ENCODE measurements at regions not wholly inside any gene's neighbourhood (a gene's known extent, or its start where the extent isn't known, plus 50 kb on each side); places are given as distances from the start of the nearest gene placed in this dataset.
A peak's percentile ranks its signal among the peaks of the same experiment; 100 is the strongest.
"Not testable (repeated sequence)": the region's sequence is repeated elsewhere in the genome, so short reads cannot be mapped to it uniquely, and the experiment has no call there.

DNA sequence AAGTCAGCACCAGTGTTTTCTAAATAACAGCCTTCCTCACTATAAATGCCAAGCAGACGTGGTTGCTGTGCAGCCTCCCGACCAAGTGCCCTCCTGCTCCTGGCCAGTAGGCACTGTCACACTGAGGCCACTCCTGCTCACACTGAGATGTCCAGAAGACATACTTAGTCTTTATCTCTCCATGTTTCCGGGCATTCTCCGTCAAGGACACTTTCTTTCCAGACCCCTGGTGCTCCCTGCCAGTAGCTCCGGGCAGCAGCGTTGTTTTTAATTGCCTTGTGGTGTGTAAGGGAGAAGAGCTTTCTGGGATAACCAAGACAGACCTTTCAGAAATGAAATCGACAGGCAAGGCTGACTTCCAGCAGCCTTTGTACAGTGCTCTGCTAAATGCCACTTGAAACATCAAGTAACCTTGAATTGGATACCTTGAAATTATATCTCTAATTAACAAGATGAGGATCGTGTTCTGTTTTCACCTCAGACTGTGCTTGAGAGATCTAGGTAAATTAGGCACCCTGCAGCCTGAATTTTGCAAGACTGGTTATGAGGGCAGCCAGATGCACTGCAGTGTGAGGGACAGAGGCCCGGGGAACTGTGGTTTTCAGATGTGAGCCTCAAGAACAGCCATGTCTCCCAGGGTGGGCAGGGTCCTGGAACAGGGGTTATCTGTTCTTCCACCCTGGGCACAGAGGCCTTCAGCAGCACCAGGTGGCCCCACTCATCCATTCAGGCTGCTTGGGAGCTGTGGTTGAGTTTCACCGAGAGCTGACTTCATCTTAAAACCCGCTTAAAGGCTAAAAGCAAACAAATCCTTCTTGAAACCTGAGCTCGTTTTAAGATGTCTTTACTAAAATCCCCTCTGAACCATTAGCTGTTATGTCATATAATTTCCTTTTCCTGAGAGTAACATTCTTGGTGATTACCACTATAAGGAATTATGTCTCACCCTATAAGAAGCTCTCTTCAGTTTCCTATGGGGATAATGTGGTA lies 105.5 kb upstream of the IL12A start:
- no peak for FAIRE-seq
- DNase-seq (ENCODE audit: low spot score) = no peak

DNA sequence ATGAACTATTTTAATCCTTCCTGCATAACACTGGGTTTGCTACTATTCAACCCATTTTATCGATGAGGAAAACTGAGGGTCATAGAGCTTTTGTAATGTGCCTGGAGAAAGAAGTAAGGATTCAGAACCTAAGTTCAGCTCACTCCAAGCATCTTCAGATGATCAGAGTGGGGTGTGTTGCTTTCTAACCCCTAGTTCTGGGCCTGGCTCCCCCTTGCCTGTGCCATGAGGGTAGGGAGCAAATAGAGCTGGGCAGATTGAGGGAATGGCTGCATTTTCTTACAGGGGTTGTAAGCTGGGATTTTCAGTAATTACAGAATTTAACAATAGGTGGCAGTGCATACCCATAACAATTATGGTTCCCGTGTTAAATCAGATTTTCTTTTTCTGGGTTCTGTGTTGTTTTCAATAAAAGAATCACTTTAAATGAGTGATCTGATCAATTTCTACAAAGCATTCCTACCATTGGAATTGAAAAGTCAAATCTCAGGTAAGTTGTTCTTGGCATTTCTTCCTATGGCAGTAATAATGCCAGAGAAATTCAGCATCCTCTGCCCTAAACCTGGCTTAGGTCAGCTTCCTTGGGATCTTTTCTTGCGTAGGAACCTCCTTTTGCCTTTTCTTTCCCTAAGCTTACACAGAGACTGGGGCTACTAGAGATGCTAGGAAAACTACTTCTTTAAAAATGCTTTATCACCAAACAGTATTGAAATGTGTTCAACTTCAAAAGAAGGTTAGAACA lies 103.8 kb upstream of the IL12A start:
- FAIRE-seq (no peak), DNase-seq (ENCODE audit: low spot score) (peak; percentile 33)

DNA sequence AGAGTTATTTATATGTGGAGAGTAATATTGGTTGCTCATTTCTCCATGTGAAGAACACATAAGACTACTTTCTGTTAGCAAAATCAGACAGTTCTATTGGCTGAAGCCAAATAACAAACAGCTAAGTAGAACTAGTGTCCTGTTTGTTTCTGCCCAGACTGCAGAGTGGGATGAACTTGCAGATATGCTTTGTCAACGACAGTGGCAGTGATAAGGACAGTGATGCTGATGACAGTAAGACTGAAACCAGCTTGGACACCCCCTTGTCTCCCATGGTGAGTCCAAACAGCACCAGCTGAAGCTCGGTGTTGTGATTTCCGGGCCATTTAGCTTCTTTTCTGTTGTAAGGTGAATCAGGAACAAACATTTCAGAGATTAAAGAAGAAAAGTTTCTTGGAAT lies 102.6 kb upstream of the IL12A start:
- DNase-seq (ENCODE audit: low spot score) (no peak), FAIRE-seq (no peak)

- not testable (repeated sequence) for FAIRE-seq; DNase-seq (ENCODE audit: low spot score)
Measured at GRCh38 chr3:159886530-159886929, 102.1 kb upstream of the IL12A start.

GRCh38 chr3:159887168-159887567 lies 101.5 kb upstream of the IL12A start:
- DNase-seq (ENCODE audit: low spot score) = no peak
- no peak for FAIRE-seq

- FAIRE-seq = no peak
Measured at GRCh38 chr3:159887911-159888310, 100.7 kb upstream of the IL12A start.

GRCh38 chr3:159892171-159892795 lies 96.4 kb upstream of the IL12A start:
- FAIRE-seq = no peak
- no peak for DNase-seq (ENCODE audit: low spot score)

More at GRCh38 chr3:159887911-159888310, 100.7 kb upstream of the IL12A start:
- no peak for DNase-seq (ENCODE audit: low spot score)

DNA sequence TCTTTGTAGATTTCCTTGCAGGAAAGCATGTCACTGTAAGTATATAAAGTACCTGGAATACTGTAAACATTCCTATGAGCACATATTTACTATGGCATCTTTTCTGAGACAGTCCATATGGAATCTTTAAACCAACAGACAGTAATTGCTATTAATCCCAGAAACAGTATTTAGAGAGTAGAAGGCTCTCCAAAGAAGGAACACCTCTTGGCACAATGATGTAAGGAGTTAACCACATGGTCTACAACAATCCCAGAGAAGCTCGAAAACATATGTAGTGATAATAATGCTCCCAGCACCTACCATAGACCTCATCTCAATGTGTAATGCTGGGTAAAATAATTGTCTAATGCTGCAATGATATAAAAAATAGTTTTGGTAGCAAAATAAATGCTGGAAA lies 95.8 kb upstream of the IL12A start:
- FAIRE-seq = no peak
- DNase-seq (ENCODE audit: low spot score) = no peak

GRCh38 chr3:159894386-159894785 lies 94.2 kb upstream of the IL12A start:
- no peak for DNase-seq (ENCODE audit: low spot score)
- no peak for FAIRE-seq

GRCh38 chr3:159895430-159895829 lies 93.2 kb upstream of the IL12A start:
- DNase-seq (ENCODE audit: low spot score) (no peak), FAIRE-seq (no peak)

DNA sequence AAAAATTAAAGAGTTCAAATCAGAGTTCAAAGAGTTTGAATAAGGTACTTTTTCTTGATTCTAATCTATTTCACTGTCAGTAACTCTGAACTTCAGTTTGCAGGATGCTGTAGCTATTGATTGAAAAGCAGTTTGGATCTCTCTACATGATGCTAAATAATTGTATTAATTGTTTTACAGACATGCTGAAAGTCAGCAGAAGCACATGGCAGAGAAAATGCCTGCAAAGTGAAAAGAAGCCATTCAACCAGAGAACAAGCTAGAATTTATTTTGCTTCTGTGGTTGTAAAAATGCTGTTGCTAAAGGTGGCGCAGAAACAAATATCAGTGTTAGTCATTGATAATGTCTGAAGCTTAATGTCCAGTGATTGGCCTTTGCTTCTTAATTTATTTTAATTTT lies 92.1 kb upstream of the IL12A start:
- DNase-seq (ENCODE audit: low spot score) = no peak
- no peak for FAIRE-seq

DNA sequence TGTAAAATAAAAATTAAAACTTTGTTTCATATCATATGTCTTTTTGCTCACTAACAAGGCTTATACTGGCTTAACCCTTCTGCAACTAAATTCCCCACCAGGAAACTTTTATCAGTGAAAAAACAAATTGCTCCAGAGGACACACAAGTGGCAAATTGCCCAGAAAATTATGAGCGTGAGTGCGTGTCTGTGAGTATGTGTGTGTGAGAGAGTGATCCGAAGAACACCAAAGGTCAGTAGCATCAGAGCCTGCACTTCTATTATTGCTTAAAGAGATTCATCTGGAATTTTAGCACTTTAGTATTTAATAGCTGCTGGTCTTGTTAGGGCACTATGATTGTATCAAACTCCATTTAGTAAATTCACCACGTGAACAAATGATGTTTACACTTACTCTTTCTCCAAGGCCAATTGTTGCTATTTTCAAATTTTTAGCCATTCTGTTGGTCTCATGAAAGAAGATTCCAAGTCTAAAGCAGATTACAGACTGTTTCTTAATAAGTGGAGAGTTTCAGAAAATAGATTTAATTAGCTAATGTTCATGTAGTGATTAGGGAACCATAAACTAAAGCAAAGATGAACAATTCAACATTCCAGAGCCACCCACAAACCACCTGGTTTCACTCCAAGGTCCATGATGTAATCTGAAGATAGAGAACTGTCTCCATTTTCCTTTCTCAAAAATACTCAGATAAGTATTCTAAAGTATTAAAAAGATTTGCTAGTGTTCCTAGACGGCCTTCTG lies 91.1 kb upstream of the IL12A start:
- DNase-seq (ENCODE audit: low spot score) (no peak), FAIRE-seq (no peak)

DNA sequence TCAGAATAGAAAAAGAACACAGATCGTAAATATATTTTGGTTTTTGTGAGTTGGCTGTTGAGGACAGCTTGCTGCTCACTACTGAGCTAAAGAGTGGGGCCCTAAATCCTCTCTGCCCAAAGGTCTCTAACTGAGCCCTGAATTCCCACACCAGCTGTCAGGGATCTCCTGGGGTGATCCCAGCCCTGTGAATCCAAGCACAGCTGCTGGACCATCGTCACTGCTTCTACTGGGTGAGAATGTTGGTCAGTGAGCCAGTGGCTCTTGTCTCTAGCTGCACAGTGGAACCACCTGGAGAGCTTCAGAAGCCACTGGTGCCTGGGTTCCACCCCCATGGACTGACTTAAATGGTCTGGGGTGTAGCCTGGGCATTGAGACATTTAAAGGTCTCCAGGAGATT lies 90.5 kb upstream of the IL12A start:
- no peak for DNase-seq (ENCODE audit: low spot score)
- FAIRE-seq = no peak

- no peak for FAIRE-seq
- no peak for DNase-seq (ENCODE audit: low spot score)
Measured at GRCh38 chr3:159899166-159899565, 89.5 kb upstream of the IL12A start.

DNA sequence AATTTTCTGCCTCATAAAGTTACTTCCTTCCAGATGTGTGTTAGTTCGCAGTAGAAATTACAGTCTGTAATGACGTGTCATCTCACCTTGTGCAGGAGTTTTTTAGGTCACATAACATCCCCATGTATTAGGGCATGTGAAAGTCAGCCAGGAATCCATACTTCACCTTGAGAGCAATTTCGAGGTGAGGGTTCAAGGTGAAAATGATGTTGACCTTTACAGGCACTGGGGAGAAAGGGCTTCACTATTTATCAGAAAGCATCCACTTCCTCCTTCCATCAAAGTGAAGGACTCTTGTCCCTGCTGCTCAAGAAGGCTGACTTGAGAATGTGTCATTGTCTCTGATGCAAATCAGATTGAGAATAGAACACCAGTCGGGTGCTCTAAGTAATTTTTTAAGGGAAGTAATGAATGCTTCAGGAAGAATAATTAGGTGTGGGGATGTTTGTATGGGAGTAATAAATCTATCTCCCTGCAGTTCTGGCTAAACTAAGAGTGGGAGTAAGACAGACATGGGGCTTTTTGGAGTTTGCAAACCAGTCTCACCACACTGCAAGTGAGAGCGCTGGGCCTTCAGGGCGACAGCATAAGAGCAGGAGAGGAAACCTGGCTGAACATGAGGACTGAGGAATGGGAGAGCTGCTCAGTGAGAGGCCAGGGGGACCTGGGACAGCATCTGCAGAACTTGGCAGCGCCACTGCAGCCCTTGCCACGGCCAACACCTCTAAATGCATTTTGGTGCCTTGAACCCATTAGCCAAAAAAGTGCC lies 85.9 kb upstream of the IL12A start:
- no peak for DNase-seq (ENCODE audit: low spot score)
- FAIRE-seq = no peak

DNA sequence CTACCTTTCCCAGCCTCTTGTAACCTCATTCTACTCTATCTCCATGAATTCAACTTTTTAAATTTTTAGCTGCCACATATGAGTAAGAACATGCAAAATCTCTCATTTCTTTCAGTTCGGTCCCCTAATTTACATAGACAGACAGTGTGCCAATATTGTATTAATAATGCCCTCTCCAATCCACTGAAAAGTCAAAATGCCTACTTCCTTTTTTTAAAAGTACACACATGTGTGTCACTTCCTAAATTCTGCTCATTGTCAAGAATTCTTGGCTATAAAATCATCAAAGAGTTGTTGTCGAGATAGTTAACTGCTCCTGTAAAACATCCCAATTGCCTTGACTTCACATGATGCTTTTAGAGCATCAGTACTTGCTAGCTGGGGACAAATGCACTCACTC lies 84.2 kb upstream of the IL12A start:
- no peak for FAIRE-seq
- DNase-seq (ENCODE audit: low spot score) = no peak

DNA sequence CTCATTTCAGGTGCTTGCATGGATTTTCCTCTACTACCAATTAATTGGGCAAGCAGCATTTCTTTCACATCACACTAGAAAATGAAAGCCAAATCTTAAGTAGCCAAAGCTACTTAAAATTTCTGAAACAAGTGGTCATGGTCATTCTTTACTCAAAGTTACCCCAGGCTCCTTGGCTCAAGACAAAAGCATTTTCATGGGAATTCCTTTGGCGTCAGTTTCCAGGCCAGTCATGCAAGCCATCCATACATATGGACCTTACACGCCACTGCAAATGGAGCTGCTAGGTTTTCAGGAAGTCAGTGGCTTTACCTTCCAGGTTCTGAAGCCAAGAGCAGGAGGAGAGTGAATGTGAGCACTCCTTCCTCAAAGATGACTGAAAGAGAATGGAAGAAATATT lies 83.7 kb upstream of the IL12A start:
- DNase-seq (ENCODE audit: low spot score) (no peak), FAIRE-seq (no peak)

GRCh38 chr3:159907828-159908227 lies 80.8 kb upstream of the IL12A start:
- FAIRE-seq (no peak), DNase-seq (ENCODE audit: low spot score) (no peak)

GRCh38 chr3:159910991-159911663 lies 77.5 kb upstream of the IL12A start:
- FAIRE-seq = no peak
- DNase-seq (ENCODE audit: low spot score) = no peak

GRCh38 chr3:159911664-159912037 lies 77.0 kb upstream of the IL12A start:
- no peak for FAIRE-seq
- no peak for DNase-seq (ENCODE audit: low spot score)
